AG04450 (cell line): ENCODE measurements at regions not wholly inside any gene's neighbourhood (a gene's known extent, or its start where the extent isn't known, plus 50 kb on each side); places are given as distances from the start of the nearest gene placed in this dataset.
A peak's percentile ranks its signal among the peaks of the same experiment; 100 is the strongest.

Experiments used
- CTCF ChIA-PET: fragments of 300-600, 350-600 bp; formaldehyde crosslinking; extraction: SDS; loops from one replicate; lab custom pipeline; 2022; ENCODE audit warnings: antibody characterized with exemption, inconsistent platforms; lab: Charles Lee
- POLR2A ChIA-PET: fragments of 350-600 bp; formaldehyde crosslinking; extraction: SDS; loops from one replicate; lab custom pipeline; 2021; ENCODE audit warnings: antibody characterized with exemption, inconsistent platforms; lab: Yijun Ruan, JAX
- DNase-seq: peaks from one replicate; pipeline ENCODE4 v3.0.0-alpha.2; 2011; ENCODE audit warnings: low read depth, low spot score
- H3K27ac ChIP-seq: one replicate; pipeline ENCODE4 v1.5.1; 2012; ENCODE audit warnings: low read depth, low read length, control low read depth
- H3K27me3 ChIP-seq: one replicate; pipeline ENCODE4 v1.6.0; 2012; ENCODE audit warnings: low read length; ENCODE audit not compliant: control insufficient read depth, insufficient read depth
- H3K4me3 ChIP-seq: 2 replicates; pipeline ENCODE4 v1.5.1; 2011; ENCODE audit warnings: mild to moderate bottlenecking, low read depth, low read length, control low read depth
- H3K9me3 ChIP-seq: 2 replicates; pipeline ENCODE4 v1.5.1; 2012; ENCODE audit warnings: low read length; ENCODE audit not compliant: control insufficient read depth, insufficient read depth
- CTCF ChIP-seq: IDR thresholded peaks from 2 replicates; pipeline ENCODE4 v1.5.1; 2011; ENCODE audit warnings: low read depth, low read length, control low read depth, inconsistent platforms

GRCh38 chr2:215613888-215614287 lies 178.0 kb upstream of the FN1 start:
- ChIA-PET CTCF (interaction anchor here (1.1 kb wide), 1 partner anchor 214 kb away, joined by 13 read pairs; no protein-coding TSS in a partner anchor), POLR2A (interaction anchor here (0.7 to 2.0 kb wide), 5 partner anchors 11 to 85 kb away, joined by 4 to 11 read pairs (median 4); no protein-coding TSS in a partner anchor)
- Histone ChIP-seq H3K4me3 (no peak overlapping the region), H3K27me3 (no peaks in the 10 kb centered on the region), H3K27ac (peak overlapping the region; percentile 55), H3K9me3 (peaks cover 7% of the 10 kb centered on the region)
- no peak for DNase-seq
- TF ChIP-seq CTCF, result no peak

- POLR2A ChIA-PET, result interaction anchor here (0.6 to 2.0 kb wide), 6 partner anchors 11 to 178 kb away, joined by 3 to 11 read pairs (median 4); no protein-coding TSS in a partner anchor
- Histone ChIP-seq H3K27me3 (no peaks in the 10 kb centered on the region), H3K27ac (peak overlapping the region; percentile 90), H3K9me3 (peaks cover 7% of the 10 kb centered on the region), H3K4me3 (no peak overlapping the region)
- CTCF ChIA-PET, result interaction anchor here (1.1 kb wide), 1 partner anchor 215 kb away, joined by 13 read pairs; no protein-coding TSS in a partner anchor
- TF ChIP-seq CTCF, result 0 out of 2 replicates have a peak, but pooled peaks have one; percentile 10
- peak; percentile 52 for DNase-seq
Observed at GRCh38 chr2:215613280-215613679, 177.4 kb upstream of the FN1 start.

- Histone ChIP-seq H3K9me3 (peaks cover 7% of the 10 kb centered on the region), H3K27ac (peak overlapping the region; percentile 90), H3K27me3 (no peaks in the 10 kb centered on the region), H3K4me3 (no peak overlapping the region)
- 0 out of 2 replicates have a peak, but pooled peaks have one; percentile 2 for TF ChIP-seq CTCF
- ChIA-PET POLR2A (interaction anchor here (0.9 to 2.0 kb wide), 4 partner anchors 12 to 84 kb away, joined by 4 to 11 read pairs (median 4); no protein-coding TSS in a partner anchor), CTCF (interaction anchor here (0.6 to 1.3 kb wide), 4 partner anchors 11 to 215 kb away, joined by 3 to 13 read pairs (median 4); no protein-coding TSS in a partner anchor)
- DNase-seq, result peak; percentile 53
Observed at GRCh38 chr2:215612786-215613185, 176.9 kb upstream of the FN1 start.

- POLR2A ChIA-PET, result interaction anchor here (2.0 kb wide), 1 partner anchor 13 kb away, joined by 11 read pairs; no protein-coding TSS in a partner anchor
Observed at GRCh38 chr2:215611609-215612386, 175.9 kb upstream of the FN1 start.

More at GRCh38 chr2:215611609-215612386, 175.9 kb upstream of the FN1 start:
- Histone ChIP-seq H3K4me3 (no peak overlapping the region), H3K27ac (no peak overlapping the region), H3K9me3 (peaks cover 7% of the 10 kb centered on the region), H3K27me3 (no peaks in the 10 kb centered on the region)
- no peak for DNase-seq
- no peak for TF ChIP-seq CTCF
- CTCF ChIA-PET, result interaction anchor here (1.1 to 1.3 kb wide), 2 partner anchors 10 to 157 kb away, joined by 3 to 4 read pairs; no protein-coding TSS in a partner anchor
